ENCODE measurements at regions not wholly inside any gene's neighbourhood (a gene's known extent, or its start where the extent isn't known, plus 50 kb on each side); places are given as distances from the start of the nearest gene placed in this dataset.

DNA sequence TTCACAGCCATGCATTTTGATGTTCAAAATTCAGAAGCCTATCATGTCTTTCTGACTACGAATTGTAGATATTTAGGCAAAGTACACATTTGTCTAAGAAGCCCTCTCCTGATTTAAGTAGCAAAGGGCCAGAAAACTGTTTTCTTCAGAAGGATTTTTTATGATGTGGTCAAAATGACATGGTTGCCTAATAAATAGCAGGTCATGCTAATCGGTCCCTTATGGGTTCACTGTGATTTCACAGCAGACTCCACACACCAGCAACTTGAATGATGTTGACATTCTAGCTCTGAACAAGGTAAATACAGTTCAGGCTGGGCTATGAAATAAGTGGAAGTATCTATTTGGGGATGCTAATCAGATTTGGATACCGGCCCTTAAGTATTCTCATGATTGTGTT, 178.7 kb upstream of the DPYD start:
- peaks cover 16 to 28% of the 10 kb centered on the region in 2 experiments; a peak in 3 of 4 replicates for H3K4me1 ChIP-seq (ENCODE audit: control insufficient read depth in 1 of 2, insufficient read depth in 2 of 2, low read depth in 1 of 2, low read length in 1 of 2)
- DNase-seq = no peak
- POLR2A ChIA-PET = no interaction called here
- 77% methylated on average over 3 of the region's 3 CpGs for WGBS (ENCODE audit: low lambda C conversion rate)
- CTCF ChIA-PET = interaction anchor here (0.6 kb wide), 1 partner anchor 1327 kb away, joined by 3 read pairs; no protein-coding TSS in a partner anchor
- H3K9me2 ChIP-seq = no peaks in the 10 kb centered on the region
- H3K27me3 ChIP-seq (ENCODE audit: insufficient read depth) = no peaks in the 10 kb centered on the region
- no peaks in the 10 kb centered on the region for H3K9me3 ChIP-seq
- no peaks in the 10 kb centered on the region for H3K79me2 ChIP-seq (ENCODE audit: insufficient read depth)
- no peak overlapping the region for H3K4me3 ChIP-seq (ENCODE audit: low read depth in 2 of 2, low read length in 1 of 2)
- H3F3A ChIP-seq (replicated peaks; ENCODE audit: insufficient read depth) = peaks cover 7% of the 10 kb centered on the region
- H3K9ac ChIP-seq = no peak overlapping the region
- TF ChIP-seq CHD2 (IDR thresholded peaks at IDR 0.05; ENCODE audit: low read length, partially characterized antibody) (no peak), TCF12 (IDR thresholded peaks at IDR 0.05) (0 out of 2 replicates have a peak, but pooled peaks have one; percentile 7)
- peak overlapping the region in 1 of 2 experiments; percentile 76; a peak in 2 of 4 replicates for H3K27ac ChIP-seq (ENCODE audit: low read depth in 2 of 2, low read length in 1 of 2)
- no peaks in the 10 kb centered on the region for H4K20me1 ChIP-seq (ENCODE audit: insufficient read depth)
- no peak overlapping the region for H3K4me2 ChIP-seq
- no peak overlapping the region for H2AFZ ChIP-seq (ENCODE audit: low read depth)
- H3K36me3 ChIP-seq (replicated peaks in 1 of 2; ENCODE audit: control insufficient read depth in 1 of 2, insufficient read depth in 2 of 2, low read length in 1 of 2) = no peaks in the 10 kb centered on the region

DNA sequence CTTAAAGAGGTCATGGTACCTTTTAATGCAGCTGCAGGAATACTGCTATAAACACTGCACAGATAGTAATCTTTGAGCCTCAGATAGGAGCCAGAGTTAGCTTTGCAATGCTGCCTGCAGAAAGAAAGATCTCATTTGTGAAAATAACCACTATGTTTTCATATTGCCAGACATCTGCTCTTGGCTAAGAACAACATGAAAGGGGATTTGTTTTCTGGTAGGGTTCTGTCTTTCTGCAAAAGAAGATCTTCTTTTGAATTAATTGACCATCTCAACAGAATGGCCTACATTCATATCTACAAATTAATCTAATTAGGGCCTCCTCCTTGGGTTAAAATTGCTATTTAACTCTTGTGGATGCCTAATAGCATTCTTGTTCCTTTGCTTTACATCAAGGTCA, 177.6 kb upstream of the DPYD start:
- no peaks in the 10 kb centered on the region for H4K20me1 ChIP-seq (ENCODE audit: insufficient read depth)
- H3K36me3 ChIP-seq (replicated peaks in 1 of 2; ENCODE audit: control insufficient read depth in 1 of 2, insufficient read depth in 2 of 2, low read length in 1 of 2) = no peaks in the 10 kb centered on the region
- no peaks in the 10 kb centered on the region for H3K79me2 ChIP-seq (ENCODE audit: insufficient read depth)
- H3K9me2 ChIP-seq = no peaks in the 10 kb centered on the region
- peaks cover 7% of the 10 kb centered on the region for H3F3A ChIP-seq (replicated peaks; ENCODE audit: insufficient read depth)
- no peak overlapping the region for H3K4me3 ChIP-seq (ENCODE audit: low read depth in 2 of 2, low read length in 1 of 2)
- H3K4me2 ChIP-seq = no peak overlapping the region
- POLR2A ChIA-PET = no interaction called here
- H3K9ac ChIP-seq = no peak overlapping the region
- peaks cover 7 to 21% of the 10 kb centered on the region in 2 experiments; a peak in 3 of 4 replicates for H3K4me1 ChIP-seq (ENCODE audit: control insufficient read depth in 1 of 2, insufficient read depth in 2 of 2, low read depth in 1 of 2, low read length in 1 of 2)
- H3K27me3 ChIP-seq (ENCODE audit: insufficient read depth) = no peaks in the 10 kb centered on the region
- TF ChIP-seq FOXM1 (IDR thresholded peaks at IDR 0.05; ENCODE audit: low read depth) (no peak), YY1 (IDR thresholded peaks at IDR 0.05; ENCODE audit: low read depth) (no peak), RCOR1 (IDR thresholded peaks at IDR 0.05; ENCODE audit: low read length) (peak; percentile 19; the same call in 1 of the 2 replicates), FOXJ3 (CRISPR knock-in tag; IDR thresholded peaks at IDR 0.05) (peak; percentile 63), GATA2 (CRISPR knock-in tag; IDR thresholded peaks at IDR 0.05) (peak; percentile 83), EP300 (IDR thresholded peaks at IDR 0.05; ENCODE audit: borderline replicate concordance in 1 of 2, low read depth in 1 of 2, low read length in 1 of 2) (peak in 1 of 2 experiments; percentile 84; a peak in 2 of 4 replicates), TCF12 (IDR thresholded peaks at IDR 0.05) (peak; percentile 47)
- TF ChIP-seq, protein P1, sequence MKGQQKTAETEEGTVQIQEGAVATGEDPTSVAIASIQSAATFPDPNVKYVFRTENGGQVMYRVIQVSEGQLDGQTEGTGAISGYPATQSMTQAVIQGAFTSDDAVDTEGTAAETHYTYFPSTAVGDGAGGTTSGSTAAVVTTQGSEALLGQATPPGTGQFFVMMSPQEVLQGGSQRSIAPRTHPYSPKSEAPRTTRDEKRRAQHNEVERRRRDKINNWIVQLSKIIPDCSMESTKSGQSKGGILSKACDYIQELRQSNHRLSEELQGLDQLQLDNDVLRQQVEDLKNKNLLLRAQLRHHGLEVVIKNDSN (IDR thresholded peaks at IDR 0.05; ENCODE audit: borderline replicate concordance, low read depth) = no peak
- H3K9me3 ChIP-seq = no peaks in the 10 kb centered on the region
- CTCF ChIA-PET = interaction anchor here (1.2 kb wide), 1 partner anchor 44 kb away, joined by 4 read pairs; no protein-coding TSS in a partner anchor
- DNase-seq = peak; percentile 9
- peak overlapping the region in 1 of 2 experiments; percentile 76; a peak in 2 of 4 replicates for H3K27ac ChIP-seq (ENCODE audit: low read depth in 2 of 2, low read length in 1 of 2)
- no peak overlapping the region for H2AFZ ChIP-seq (ENCODE audit: low read depth)

DNA sequence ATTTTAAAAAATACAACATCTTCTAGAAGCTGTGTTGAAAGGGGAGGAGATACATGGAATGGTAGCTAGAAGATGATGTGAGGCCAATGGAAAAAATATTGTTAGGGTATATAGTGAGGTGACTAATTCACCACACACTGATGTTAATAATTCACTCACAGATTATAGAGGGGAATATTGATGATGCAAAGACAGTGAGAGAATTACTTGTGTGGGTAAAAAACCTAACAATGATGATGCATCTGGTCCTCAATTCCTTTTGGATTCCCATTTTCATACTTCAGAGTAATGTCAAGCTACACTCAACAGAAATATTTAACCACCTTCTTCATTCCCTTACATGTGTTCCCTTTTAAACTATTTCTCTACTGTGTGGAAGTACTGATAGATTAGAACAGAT, 169.5 kb upstream of the DPYD start:
- Histone ChIP-seq H3K36me3 (replicated peaks in 1 of 2; ENCODE audit: control insufficient read depth in 1 of 2, insufficient read depth in 2 of 2, low read length in 1 of 2) (no peaks in the 10 kb centered on the region), H3K79me2 (ENCODE audit: insufficient read depth) (no peaks in the 10 kb centered on the region), H3F3A (replicated peaks; ENCODE audit: insufficient read depth) (peaks cover 37% of the 10 kb centered on the region), H3K27me3 (ENCODE audit: insufficient read depth) (no peaks in the 10 kb centered on the region), H4K20me1 (ENCODE audit: insufficient read depth) (no peaks in the 10 kb centered on the region), H3K27ac (ENCODE audit: low read depth in 2 of 2, low read length in 1 of 2) (no peak overlapping the region), H3K9ac (no peak overlapping the region), H3K4me1 (ENCODE audit: control insufficient read depth in 1 of 2, insufficient read depth in 2 of 2, low read depth in 1 of 2, low read length in 1 of 2) (peaks cover 0 to 7% of the 10 kb centered on the region in 2 experiments; a peak in 1 of 4 replicates), H3K9me2 (no peaks in the 10 kb centered on the region), H3K4me3 (ENCODE audit: low read depth in 2 of 2, low read length in 1 of 2) (no peak overlapping the region), H3K9me3 (no peaks in the 10 kb centered on the region), H3K4me2 (no peak overlapping the region), H2AFZ (ENCODE audit: low read depth) (no peak overlapping the region)
- DNase-seq = no peak
- ChIA-PET CTCF (interaction anchor here (0.8 to 1.4 kb wide), 2 partner anchors 13 to 1595 kb away, joined by 3 read pairs; no protein-coding TSS in a partner anchor), POLR2A (no interaction called here)
- TF ChIP-seq MXI1 (IDR thresholded peaks at IDR 0.05; ENCODE audit: low read depth, low read length) = no peak
- TF ChIP-seq FOSL2 (IDR thresholded peaks at IDR 0.05; ENCODE audit: borderline replicate concordance, low read depth) = peak; percentile 6; the same call in 1 of the 2 replicates
- no peak for TF ChIP-seq NRF1 (IDR thresholded peaks at IDR 0.05; ENCODE audit: low read depth, low read length)
- TF ChIP-seq FOXJ3 (CRISPR knock-in tag; IDR thresholded peaks at IDR 0.05) = no peak
- TF ChIP-seq RFX5 (IDR thresholded peaks at IDR 0.05; ENCODE audit: low read length) = no peak
- TF ChIP-seq GATA2 (CRISPR knock-in tag; IDR thresholded peaks at IDR 0.05) = no peak
- TF ChIP-seq NFIC (IDR thresholded peaks at IDR 0.05; ENCODE audit: borderline replicate concordance) = peak; percentile 10; the same call in 1 of the 2 replicates
- TF ChIP-seq EZH2phosphoT487 (IDR thresholded peaks at IDR 0.05; ENCODE audit: borderline replicate concordance, low read depth) = no peak
- TF ChIP-seq JUND (IDR thresholded peaks at IDR 0.05) = 0 out of 2 replicates have a peak, but pooled peaks have one; percentile 10
- TF ChIP-seq CHD2 (IDR thresholded peaks at IDR 0.05; ENCODE audit: low read length, partially characterized antibody) = no peak
- no peak for TF ChIP-seq YY1 (IDR thresholded peaks at IDR 0.05; ENCODE audit: low read depth)
- no peak for TF ChIP-seq SIN3A (IDR thresholded peaks at IDR 0.05; ENCODE audit: borderline replicate concordance, low read depth, low read length)
- TF ChIP-seq, protein P2, sequence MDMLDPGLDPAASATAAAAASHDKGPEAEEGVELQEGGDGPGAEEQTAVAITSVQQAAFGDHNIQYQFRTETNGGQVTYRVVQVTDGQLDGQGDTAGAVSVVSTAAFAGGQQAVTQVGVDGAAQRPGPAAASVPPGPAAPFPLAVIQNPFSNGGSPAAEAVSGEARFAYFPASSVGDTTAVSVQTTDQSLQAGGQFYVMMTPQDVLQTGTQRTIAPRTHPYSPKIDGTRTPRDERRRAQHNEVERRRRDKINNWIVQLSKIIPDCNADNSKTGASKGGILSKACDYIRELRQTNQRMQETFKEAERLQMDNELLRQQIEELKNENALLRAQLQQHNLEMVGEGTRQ (IDR thresholded peaks at IDR 0.05; ENCODE audit: borderline replicate concordance, low read depth, low read length) = no peak
- peak; percentile 74 for TF ChIP-seq TCF12 (IDR thresholded peaks at IDR 0.05)
- no peak for TF ChIP-seq RCOR1 (IDR thresholded peaks at IDR 0.05; ENCODE audit: low read length)
- no peak for TF ChIP-seq TAF1 (IDR thresholded peaks at IDR 0.05; ENCODE audit: borderline replicate concordance, low read depth, low read length)
